ENCODE measurements at regions not wholly inside any gene's neighbourhood (a gene's known extent, or its start where the extent isn't known, plus 50 kb on each side); places are given as distances from the start of the nearest gene placed in this dataset.

DNA sequence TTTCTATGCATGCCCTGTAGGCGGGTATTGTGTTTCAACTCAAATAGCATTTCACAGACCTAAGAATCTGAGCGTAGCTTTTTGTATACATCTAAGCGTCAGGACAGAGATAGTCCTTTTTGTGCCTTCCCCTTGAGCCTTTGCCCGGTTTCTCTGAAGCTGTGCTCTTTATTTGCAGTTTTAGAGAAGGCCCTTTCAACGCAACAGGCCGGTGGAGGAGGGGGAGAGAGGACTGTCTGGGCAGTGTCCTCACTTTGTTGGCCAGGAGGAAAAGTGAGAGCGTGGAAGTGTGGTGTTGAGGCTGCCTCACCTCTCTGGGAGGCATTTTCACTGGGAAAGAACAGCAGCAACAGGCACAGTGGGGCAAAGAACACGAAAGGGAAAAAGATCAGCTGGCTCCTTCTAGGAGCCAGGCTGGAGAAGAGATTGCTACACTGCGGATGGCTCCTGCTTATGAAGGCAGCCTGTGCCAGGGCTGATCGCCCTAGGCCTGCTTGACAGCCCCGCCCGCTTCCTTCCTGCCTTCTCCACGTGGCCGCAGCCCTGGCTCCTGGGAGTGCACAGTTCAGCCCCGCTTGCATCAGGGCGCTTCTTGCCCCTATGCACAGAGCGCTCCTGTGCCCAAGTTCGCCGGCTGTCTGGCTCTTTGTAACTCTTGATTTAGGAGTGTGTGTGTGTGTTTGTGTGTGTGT is 195.6 kb upstream of the POU3F3 start:
- Histone ChIP-seq H3K4me3 (peak overlapping the region; percentile 20), H3K27me3 (peaks cover 16% of the 10 kb centered on the region), H3K27ac (peak overlapping the region; percentile 28), H3K4me1 (peaks cover 12% of the 10 kb centered on the region), H3K36me3 (no peaks in the 10 kb centered on the region), H3K9me3 (no peaks in the 10 kb centered on the region)
- TF ChIP-seq, protein P1, sequence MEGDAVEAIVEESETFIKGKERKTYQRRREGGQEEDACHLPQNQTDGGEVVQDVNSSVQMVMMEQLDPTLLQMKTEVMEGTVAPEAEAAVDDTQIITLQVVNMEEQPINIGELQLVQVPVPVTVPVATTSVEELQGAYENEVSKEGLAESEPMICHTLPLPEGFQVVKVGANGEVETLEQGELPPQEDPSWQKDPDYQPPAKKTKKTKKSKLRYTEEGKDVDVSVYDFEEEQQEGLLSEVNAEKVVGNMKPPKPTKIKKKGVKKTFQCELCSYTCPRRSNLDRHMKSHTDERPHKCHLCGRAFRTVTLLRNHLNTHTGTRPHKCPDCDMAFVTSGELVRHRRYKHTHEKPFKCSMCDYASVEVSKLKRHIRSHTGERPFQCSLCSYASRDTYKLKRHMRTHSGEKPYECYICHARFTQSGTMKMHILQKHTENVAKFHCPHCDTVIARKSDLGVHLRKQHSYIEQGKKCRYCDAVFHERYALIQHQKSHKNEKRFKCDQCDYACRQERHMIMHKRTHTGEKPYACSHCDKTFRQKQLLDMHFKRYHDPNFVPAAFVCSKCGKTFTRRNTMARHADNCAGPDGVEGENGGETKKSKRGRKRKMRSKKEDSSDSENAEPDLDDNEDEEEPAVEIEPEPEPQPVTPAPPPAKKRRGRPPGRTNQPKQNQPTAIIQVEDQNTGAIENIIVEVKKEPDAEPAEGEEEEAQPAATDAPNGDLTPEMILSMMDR (IDR thresholded peaks at IDR 0.05) = no peak
- TF ChIP-seq POLR2A (IDR thresholded peaks at IDR 0.05) = no peak
- no peak for TF ChIP-seq EP300 (IDR thresholded peaks at IDR 0.05)
- no peak for TF ChIP-seq POLR2AphosphoS5 (IDR thresholded peaks at IDR 0.05)
- peak in 1 of 2 donors; percentile 85 for DNase-seq (ENCODE audit: low spot score in 2 of 2)
- 46% methylated on average over 19 of the region's 19 CpGs for WGBS

DNA sequence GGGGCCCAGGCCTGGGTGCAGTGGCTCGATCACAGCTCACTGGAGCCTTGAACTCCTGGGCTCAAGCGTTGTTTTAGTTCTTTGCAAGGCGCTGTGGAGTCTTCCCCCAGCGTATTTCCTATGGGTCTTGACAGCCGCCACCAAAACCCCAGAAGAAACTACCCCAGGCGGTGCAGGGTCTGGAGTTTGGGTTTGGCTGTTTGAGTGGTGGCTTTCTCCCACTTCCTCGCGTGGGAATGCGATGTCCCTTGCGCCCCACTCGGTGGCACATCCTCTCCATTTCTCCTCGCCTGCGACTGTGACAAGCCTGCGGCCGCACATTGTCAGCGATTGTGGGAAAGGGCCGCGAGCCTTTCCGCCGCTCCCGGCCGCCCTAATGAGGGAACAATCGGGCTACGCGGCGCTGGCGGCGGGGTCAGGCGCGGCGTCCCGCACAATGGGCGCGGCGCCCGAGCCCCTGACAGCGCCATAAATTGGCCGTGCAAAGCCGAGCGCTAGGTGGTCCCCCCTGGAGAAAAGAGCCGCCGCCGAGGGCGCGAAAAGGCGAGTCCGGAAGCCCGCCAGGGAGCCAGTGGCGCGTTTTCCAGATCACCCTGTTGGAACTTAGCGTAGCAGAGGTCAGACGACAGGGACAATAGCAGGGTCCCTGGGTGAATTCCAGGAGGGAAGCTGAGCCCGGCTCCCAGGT is 194.9 kb upstream of the POU3F3 start:
- TF ChIP-seq EP300 (IDR thresholded peaks at IDR 0.05) = no peak
- TF ChIP-seq, protein P1 (IDR thresholded peaks at IDR 0.05) = no peak
- TF ChIP-seq POLR2AphosphoS5 (IDR thresholded peaks at IDR 0.05) = no peak
- TF ChIP-seq POLR2A (IDR thresholded peaks at IDR 0.05) = no peak
- Histone ChIP-seq H3K36me3 (no peaks in the 10 kb centered on the region), H3K27ac (peak overlapping the region; percentile 8), H3K9me3 (no peaks in the 10 kb centered on the region), H3K27me3 (peaks cover 16% of the 10 kb centered on the region), H3K4me1 (peaks cover 12% of the 10 kb centered on the region), H3K4me3 (peak overlapping the region; percentile 20)
- WGBS = 17% methylated on average over 35 of the region's 53 CpGs
- no peak for DNase-seq (ENCODE audit: low spot score in 2 of 2)

DNA sequence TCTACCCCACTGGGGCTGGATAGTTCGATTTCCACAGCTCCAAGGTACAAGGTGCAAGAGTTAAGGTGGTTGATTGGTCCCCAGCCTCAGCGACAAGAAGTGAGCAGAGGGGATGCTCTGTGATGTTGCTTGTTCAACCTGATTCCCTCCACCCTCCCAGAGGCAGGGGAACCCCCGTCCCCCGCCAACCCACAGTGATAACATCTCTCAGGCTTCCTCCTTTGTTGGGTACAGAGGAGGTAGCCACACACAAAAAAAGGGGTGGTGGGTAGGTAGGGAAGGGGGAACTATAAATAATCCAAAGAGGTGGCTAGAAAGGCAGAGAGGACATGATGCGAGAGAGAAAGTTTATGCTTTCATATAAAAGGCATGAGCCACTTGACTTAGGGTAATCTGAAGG is 192.9 kb upstream of the POU3F3 start:
- Histone ChIP-seq H3K9me3 (no peaks in the 10 kb centered on the region), H3K4me1 (peaks cover 12% of the 10 kb centered on the region), H3K4me3 (no peak overlapping the region), H3K27me3 (peaks cover 16% of the 10 kb centered on the region), H3K36me3 (no peaks in the 10 kb centered on the region), H3K27ac (no peak overlapping the region)
- DNase-seq (ENCODE audit: low spot score in 2 of 2) = no peak
- 71% methylated on average over 5 of the region's 5 CpGs for WGBS
- TF ChIP-seq POLR2A (IDR thresholded peaks at IDR 0.05) (no peak), EP300 (IDR thresholded peaks at IDR 0.05) (no peak), POLR2AphosphoS5 (IDR thresholded peaks at IDR 0.05) (no peak)
- TF ChIP-seq, protein P1 (IDR thresholded peaks at IDR 0.05) = no peak

DNA sequence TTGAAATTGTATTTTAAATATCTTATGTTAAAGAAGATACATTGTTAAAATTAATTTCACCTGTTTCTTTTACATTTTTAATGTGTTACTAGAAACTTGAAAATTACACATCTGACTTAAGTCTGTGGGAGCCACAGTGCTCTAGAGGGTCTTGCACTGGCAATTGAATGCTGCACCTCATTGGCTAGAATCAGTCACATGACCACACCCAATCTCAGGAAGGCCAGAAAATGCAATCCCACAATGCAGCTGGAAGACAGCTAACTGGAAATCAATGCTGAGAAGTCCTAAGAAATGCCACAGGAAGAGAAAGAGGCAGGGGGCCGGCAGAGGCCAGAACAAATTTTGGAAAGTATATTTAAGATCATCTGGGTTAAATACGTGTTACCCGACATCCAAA is 189.2 kb upstream of the POU3F3 start:
- WGBS = 84% methylated on average over 3 of the region's 3 CpGs
- Histone ChIP-seq H3K4me1 (no peaks in the 10 kb centered on the region), H3K9me3 (no peaks in the 10 kb centered on the region)

DNA sequence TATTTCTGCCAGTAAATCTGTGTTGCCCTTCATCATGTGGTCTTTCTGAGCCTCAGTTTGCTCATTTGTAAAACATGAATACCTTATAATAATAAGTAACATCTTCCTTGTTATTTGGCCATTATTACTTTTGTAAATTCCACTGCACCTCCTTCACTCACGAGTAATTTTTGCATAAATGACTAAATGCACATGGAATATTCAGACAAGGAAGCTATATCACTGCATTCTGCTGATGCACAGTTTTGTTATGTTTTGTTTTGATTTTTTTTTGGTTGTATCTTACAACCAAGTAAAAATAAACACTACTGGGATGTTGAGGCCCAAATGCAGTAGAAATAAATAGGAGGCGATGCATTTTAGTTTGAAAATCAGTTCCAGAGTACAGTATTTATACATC is 185.3 kb upstream of the POU3F3 start:
- H3K9me3 ChIP-seq = no peaks in the 10 kb centered on the region
- TF ChIP-seq POLR2AphosphoS5 (IDR thresholded peaks at IDR 0.05) (no peak), POLR2A (IDR thresholded peaks at IDR 0.05) (no peak), EP300 (IDR thresholded peaks at IDR 0.05) (no peak)
- TF ChIP-seq, protein P1 (IDR thresholded peaks at IDR 0.05) = no peak
- H3K27me3 ChIP-seq = no peaks in the 10 kb centered on the region
- WGBS = 89% methylated on average over 2 of the region's 2 CpGs
- H3K4me3 ChIP-seq = no peak overlapping the region
- DNase-seq (ENCODE audit: low spot score in 2 of 2) = no peak
- H3K27ac ChIP-seq = no peak overlapping the region
- no peaks in the 10 kb centered on the region for H3K36me3 ChIP-seq
- no peaks in the 10 kb centered on the region for H3K4me1 ChIP-seq

More for the DNA sequence above, 189.2 kb upstream of the POU3F3 start:
- H3K36me3 ChIP-seq = no peaks in the 10 kb centered on the region
- H3K27me3 ChIP-seq = peaks cover 7% of the 10 kb centered on the region
- no peak overlapping the region for H3K4me3 ChIP-seq
- H3K27ac ChIP-seq = no peak overlapping the region
- DNase-seq (ENCODE audit: low spot score in 2 of 2) = no peak
- no peak for TF ChIP-seq EP300 (IDR thresholded peaks at IDR 0.05)
- no peak for TF ChIP-seq POLR2A (IDR thresholded peaks at IDR 0.05)
- TF ChIP-seq, protein P1 (IDR thresholded peaks at IDR 0.05) = no peak
- TF ChIP-seq POLR2AphosphoS5 (IDR thresholded peaks at IDR 0.05) = no peak
